GM13976 (cell line): ENCODE measurements at regions not wholly inside any gene's neighbourhood (a gene's known extent, or its start where the extent isn't known, plus 50 kb on each side); places are given as distances from the start of the nearest gene placed in this dataset.

ENCODE experiments used
- DNase-seq: peaks from one replicate; pipeline ENCODE4 v3.0.0; 2012; ENCODE audit warnings: low spot score
- CTCF ChIP-seq: IDR thresholded peaks from 2 replicates; pipeline ENCODE4 v1.5.1; 2012; ENCODE audit warnings: borderline replicate concordance, mild to moderate bottlenecking; ENCODE audit not compliant: insufficient read depth; ENCODE audit errors: extremely low read depth, missing control alignments, control extremely low read depth
- in situ Hi-C: fragments of 300-500 bp; cut with MboI; formaldehyde crosslinking; loops from one replicate; pipeline ENCODE4 v1.12.0; 2022; ENCODE audit warnings: low sequenced_read_pairs, mixed read lengths, inconsistent platforms; ENCODE audit not compliant: unreplicated experiment

GRCh38 chr2:152930501-152930900, 212.1 kb downstream of the ARL6IP6 start:
- no peak for TF ChIP-seq CTCF
- in situ Hi-C loops, result loop anchor here (25.0 kb wide), 1 partner anchor 582 kb away; no protein-coding TSS in a partner anchor
- no peak for DNase-seq

GRCh38 chr2:152929628-152930027, 211.2 kb downstream of the ARL6IP6 start:
- no peak for DNase-seq
- no peak for TF ChIP-seq CTCF
- in situ Hi-C loops, result loop anchor here (25.0 kb wide), 1 partner anchor 583 kb away; no protein-coding TSS in a partner anchor

GRCh38 chr2:152925547-152926448, 207.4 kb downstream of the ARL6IP6 start:
- in situ Hi-C loops, result loop anchor here (25.0 kb wide), 1 partner anchor 587 kb away; no protein-coding TSS in a partner anchor
- peak; percentile 36 for DNase-seq
- peak; percentile 87 for TF ChIP-seq CTCF

GRCh38 chr2:152924722-152925121, 206.3 kb downstream of the ARL6IP6 start:
- no peak for DNase-seq
- in situ Hi-C loops, result loop anchor here (25.0 kb wide), 1 partner anchor 588 kb away; no protein-coding TSS in a partner anchor
- TF ChIP-seq CTCF, result no peak

- TF ChIP-seq CTCF, result no peak
- DNase-seq, result no peak
- in situ Hi-C loops, result no loop called here
Observed at GRCh38 chr2:152924219-152924618, 205.8 kb downstream of the ARL6IP6 start.

GRCh38 chr2:152920846-152921245, 202.4 kb downstream of the ARL6IP6 start:
- no peak for TF ChIP-seq CTCF
- in situ Hi-C loops, result no loop called here
- DNase-seq, result no peak

- TF ChIP-seq CTCF, result no peak
- no peak for DNase-seq
- in situ Hi-C loops, result no loop called here
Observed at GRCh38 chr2:152910970-152911369, 192.6 kb downstream of the ARL6IP6 start.
